HepG2 (cell line): ENCODE measurements at regions not wholly inside any gene's neighbourhood (a gene's known extent, or its start where the extent isn't known, plus 50 kb on each side); places are given as distances from the start of the nearest gene placed in this dataset.

Experiments
- ATAC-seq: fragments of 200-7000 bp; cut with Tn5 transposase; 3 replicates; pipeline ENCODE4 v1.9.1; 2020; ENCODE audit warnings: mild to moderate bottlenecking, moderate library complexity
- BruUV-seq: library from RNA; stranded (reverse); fragments of 400-500 nt; replicated peaks from 2 replicates; lab custom pipeline; 2021; lab: Mats Ljungman, UMichigan
- CTCF ChIA-PET: fragments of 300-600 bp; formaldehyde crosslinking; extraction: SDS; loops from one replicate; lab custom pipeline; 2021; ENCODE audit warnings: low total read pairs, inconsistent platforms, low intra/inter-chr PET ratio; lab: Yijun Ruan, JAX
- POLR2A ChIA-PET: fragments of 350-600 bp; sonication (Branson Sonifier 250); formaldehyde crosslinking; loops from one replicate; lab custom pipeline; 2020; ENCODE audit warnings: antibody characterized with exemption, inconsistent platforms; lab: Yijun Ruan, JAX
- DNase-seq: peaks from one replicate; pipeline ENCODE4 v3.0.0-alpha.2; 2015; ENCODE audit warnings: low spot score
- FAIRE-seq: peaks from 3 replicates; lab custom pipeline; 2011; peaks lifted over from hg19 to GRCh38; lab: Jason Lieb, UNC
- H2AFZ ChIP-seq: one replicate; pipeline ENCODE4 v1.6.1; 2011; ENCODE audit warnings: low read length, inconsistent platforms
- H3K27ac ChIP-seq: fragments of 300-600 bp; 3 replicates; pipeline ENCODE4 v1.8.0; 2011; ENCODE audit warnings: mixed run types, mild to moderate bottlenecking, mixed read lengths, low read length, inconsistent platforms; ENCODE audit not compliant: insufficient read depth; ENCODE audit errors: extremely low read length
- H3K27me3 ChIP-seq, 2 experiments: fragments of 200-600 bp in 1 of 2; 2 replicates in 1 of 2; 3 replicates in 1 of 2; pipeline versions ENCODE4 v1.6.0 to v1.8.0; 2011; ENCODE audit warnings: low read length in 2 of 2, mild to moderate bottlenecking in 2 of 2, moderate library complexity in 2 of 2, inconsistent platforms in 1 of 2; ENCODE audit not compliant: insufficient read depth in 2 of 2, control insufficient read depth in 1 of 2
- H3K36me3 ChIP-seq, 2 experiments: fragments of 200-600 bp in 1 of 2; replicated peaks in 1 of 2; 2 replicates in 1 of 2; 3 replicates in 1 of 2; pipeline versions ENCODE4 v1.5.1 to v1.8.0; 2011; ENCODE audit warnings: low read length in 2 of 2, inconsistent platforms in 1 of 2; ENCODE audit not compliant: insufficient read depth in 2 of 2, control insufficient read depth in 1 of 2
- H3K4me1 ChIP-seq: 2 replicates; pipeline ENCODE4 v1.5.1; 2012; ENCODE audit warnings: low read length, inconsistent platforms; ENCODE audit not compliant: insufficient read depth
- H3K4me2 ChIP-seq: 2 replicates; pipeline ENCODE4 v1.6.0; 2011; ENCODE audit warnings: low read depth, low read length, inconsistent platforms
- H3K4me3 ChIP-seq, 3 experiments: fragments of 200-600 bp in 1 of 3; sonication (generic), shearing (Covaris generic) in 1 of 3; replicated peaks in 1 of 3; 2 replicates each; pipeline ENCODE4 v1.5.1; 2011 to 2016; ENCODE audit warnings: low read length in 3 of 3, inconsistent platforms in 2 of 3, low read depth in 2 of 3, mild to moderate bottlenecking in 2 of 3, control low read depth in 1 of 3, mixed read lengths in 1 of 3; ENCODE audit not compliant: insufficient read depth in 1 of 3
- H3K79me2 ChIP-seq: one replicate; pipeline ENCODE4 v1.6.1; 2011; ENCODE audit warnings: low read length, inconsistent platforms; ENCODE audit not compliant: insufficient read depth
- H3K9ac ChIP-seq: 2 replicates; pipeline ENCODE4 v1.6.0; 2011; ENCODE audit warnings: mild to moderate bottlenecking, low read depth, low read length, inconsistent platforms; ENCODE audit not compliant: insufficient read depth
- H3K9me3 ChIP-seq: 2 replicates; pipeline ENCODE4 v1.5.1; 2012; ENCODE audit warnings: mild to moderate bottlenecking, low read length
- H4K20me1 ChIP-seq: 2 replicates; pipeline ENCODE4 v1.6.0; 2011; ENCODE audit warnings: inconsistent platforms, mild to moderate bottlenecking, low read length, moderate library complexity; ENCODE audit not compliant: insufficient read depth
- ATF7 ChIP-seq, 2 experiments: fragments of 450-650 bp in 1 of 2; sonication (generic) in 1 of 2; formaldehyde crosslinking in 1 of 2; IDR thresholded peaks; 2 replicates each; pipeline versions ENCODE4 v1.4.0 to v1.6.1; 2016 to 2020; ENCODE audit warnings: antibody characterized with exemption in 1 of 2, mild to moderate bottlenecking in 1 of 2, missing genetic modification reagents in 1 of 2
- FOSL2 ChIP-seq: sonication (generic); formaldehyde crosslinking; IDR thresholded peaks from 2 replicates; pipeline ENCODE4 v1.4.0; 2020; ENCODE audit warnings: missing genetic modification reagents
- FOXA3 ChIP-seq: IDR thresholded peaks from 2 replicates; pipeline ENCODE4 v1.6.1; 2016; ENCODE audit warnings: missing genetic modification reagents, missing compliant biosample characterization
- HNF4A ChIP-seq: sonication (generic); formaldehyde crosslinking; IDR thresholded peaks from 2 replicates; pipeline ENCODE4 v1.4.0; 2020; ENCODE audit warnings: missing genetic modification reagents
- HNRNPK ChIP-seq: fragments of 200-400 bp; formaldehyde crosslinking; IDR thresholded peaks from 2 replicates; pipeline ENCODE4 v1.6.1; 2018; ENCODE audit warnings: low read length, low read depth, moderate library complexity, mild to moderate bottlenecking; ENCODE audit not compliant: poor library complexity, severe bottlenecking
- PBX3 ChIP-seq: sonication (generic); formaldehyde crosslinking; IDR thresholded peaks from 2 replicates; pipeline ENCODE4 v1.8.1; 2023; ENCODE audit warnings: missing genetic modification reagents, inconsistent platforms, borderline replicate concordance
- RAD21 ChIP-seq: fragments of 450-650 bp; formaldehyde crosslinking; IDR thresholded peaks from 2 replicates; pipeline ENCODE4 v1.5.0; 2020; ENCODE audit warnings: mild to moderate bottlenecking
- SMC3 ChIP-seq: IDR thresholded peaks from 2 replicates; pipeline ENCODE4 v1.6.1; 2011; ENCODE audit warnings: low read length, improper control_type of control experiment
- STAG1 ChIP-seq: sonication (generic); formaldehyde crosslinking; IDR thresholded peaks from 2 replicates; pipeline ENCODE4 v1.4.0; 2020; ENCODE audit warnings: missing genetic modification reagents
- TOE1 ChIP-seq: sonication (generic); formaldehyde crosslinking; IDR thresholded peaks from 2 replicates; pipeline ENCODE4 v1.4.0; 2020; ENCODE audit warnings: mild to moderate bottlenecking, missing genetic modification reagents
- ZBTB49 ChIP-seq: sonication (generic); formaldehyde crosslinking; IDR thresholded peaks from 2 replicates; pipeline ENCODE4 v1.4.0; 2020; ENCODE audit warnings: missing genetic modification reagents, borderline replicate concordance
- ZFP36L1 ChIP-seq: sonication (generic); formaldehyde crosslinking; IDR thresholded peaks from 2 replicates; pipeline ENCODE4 v1.8.0; 2022; ENCODE audit warnings: mild to moderate bottlenecking, missing genetic modification reagents, moderate library complexity
- ZNF329 ChIP-seq: sonication (generic); formaldehyde crosslinking; IDR thresholded peaks from 2 replicates; pipeline ENCODE4 v1.9.0; 2021; ENCODE audit warnings: low read depth, mild to moderate bottlenecking, missing genetic modification reagents
- ZNF567 ChIP-seq: sonication (generic); formaldehyde crosslinking; IDR thresholded peaks from 2 replicates; pipeline ENCODE4 v1.8.1; 2023; ENCODE audit warnings: mild to moderate bottlenecking, missing genetic modification reagents, borderline replicate concordance
- ZNF672 ChIP-seq: sonication (generic); formaldehyde crosslinking; IDR thresholded peaks from 2 replicates; pipeline ENCODE4 v1.8.1; 2022; ENCODE audit warnings: missing genetic modification reagents
- ZNF737 ChIP-seq: sonication (generic); formaldehyde crosslinking; IDR thresholded peaks from 2 replicates; pipeline ENCODE4 v1.5.0; 2020; ENCODE audit warnings: missing genetic modification reagents, mild to moderate bottlenecking, borderline replicate concordance
- ZNF878 ChIP-seq: sonication (generic); formaldehyde crosslinking; IDR thresholded peaks from 2 replicates; pipeline ENCODE4 v1.8.1; 2023; ENCODE audit warnings: mild to moderate bottlenecking, missing genetic modification reagents, moderate library complexity
- WGBS: methylation state at CpG from one replicate; pipeline ENCODE4 v1.1.6; 2017; ENCODE audit warnings: low lambda C conversion rate; 5-methylcytosine and 5-hydroxymethylcytosine counted together
- in situ Hi-C: cut with HindIII; loops from 2 replicates; pipeline ENCODE4 v1.10.0; 2017; ENCODE audit warnings: low pct_unique_long_range_greater_than_20kb; ENCODE audit not compliant: extremely low pct_ligation_motif_present
- intact Hi-C: fragments of 100-400 bp; cut with micrococcal nuclease; formaldehyde crosslinking; loops from one replicate; pipeline ENCODE4 v1.10.0; 2022; ENCODE audit not compliant: unreplicated experiment
- TF ChIP-seq, protein P1 (sequence below): sonication (generic); formaldehyde crosslinking; IDR thresholded peaks from 2 replicates; pipeline ENCODE4 v1.5.0; 2020; ENCODE audit warnings: mild to moderate bottlenecking, missing genetic modification reagents, moderate library complexity
- TF ChIP-seq, protein P2 (sequence below): IDR thresholded peaks from 2 replicates; pipeline ENCODE4 v1.6.1; 2016; ENCODE audit warnings: control low read depth

DNA sequence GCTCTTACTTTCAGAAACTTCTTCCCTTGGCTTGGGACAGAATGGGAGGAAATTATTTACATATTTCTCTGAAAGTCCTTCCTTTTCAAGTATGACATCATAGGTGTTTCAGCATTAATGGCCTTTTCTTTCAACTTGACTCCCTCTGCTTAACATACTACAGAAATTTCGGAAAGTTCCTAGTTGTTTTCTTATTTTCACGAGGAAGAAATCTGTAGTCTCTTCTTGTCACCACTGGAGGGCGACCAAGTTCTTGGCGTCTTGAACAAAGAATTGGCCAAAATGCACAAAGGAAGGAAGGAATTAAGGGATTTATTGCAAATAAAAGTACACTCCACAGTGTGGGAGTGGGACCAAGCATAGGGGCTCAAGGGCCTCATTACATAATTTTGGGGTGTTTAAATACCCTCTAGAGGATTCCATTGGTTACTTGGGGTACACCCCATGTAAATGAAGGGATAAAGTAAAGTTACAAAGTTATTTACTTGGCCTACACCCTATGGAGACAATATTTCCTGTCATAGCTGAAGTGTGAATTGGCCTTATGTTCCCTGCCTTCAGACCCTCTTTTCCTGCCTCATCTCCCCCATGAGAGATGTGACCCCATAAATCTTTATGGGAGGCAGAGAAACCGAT is 70.4 kb downstream of the RPL10L start:
- intact Hi-C loops = loop anchor here (1.0 to 5.0 kb wide), 2 partner anchors 71 to 697 kb away; partner anchors contain the start of gene RPL10L
- H3K27me3 ChIP-seq = no peaks in the 10 kb centered on the region
- H3K4me1 ChIP-seq = no peaks in the 10 kb centered on the region
- no peaks in the 10 kb centered on the region for H4K20me1 ChIP-seq
- CTCF ChIA-PET = interaction anchor here (1.1 to 1.3 kb wide), 2 partner anchors 697 to 958 kb away, joined by 3 to 6 read pairs; no protein-coding TSS in a partner anchor
- no peak overlapping the region for H3K27ac ChIP-seq
- no peaks in the 10 kb centered on the region for H3K36me3 ChIP-seq
- in situ Hi-C loops = no loop called here
- no peak overlapping the region for H3K9ac ChIP-seq
- H3K9me3 ChIP-seq = no peaks in the 10 kb centered on the region
- ATAC-seq (no peak), FAIRE-seq (peak; percentile 46), DNase-seq (peak; percentile 16)
- no peaks in the 10 kb centered on the region for H3K79me2 ChIP-seq
- no peak overlapping the region for H2AFZ ChIP-seq
- no TSS peak for BruUV-seq
- H3K4me3 ChIP-seq = no peak overlapping the region
- no peak overlapping the region for H3K4me2 ChIP-seq
- WGBS = 18% methylated on average over 5 of the region's 5 CpGs
- POLR2A ChIA-PET = no interaction called here
- TF ChIP-seq ZNF878 = no peak
- TF ChIP-seq SMC3 = peak; percentile 53
- TF ChIP-seq ZNF672 = no peak
- peak; percentile 56 for TF ChIP-seq ATF7 (IDR thresholded peaks at IDR 0.05)
- no peak for TF ChIP-seq ATF7 (CRISPR knock-in tag; IDR thresholded peaks at IDR 0.05)
- TF ChIP-seq, protein P1, sequence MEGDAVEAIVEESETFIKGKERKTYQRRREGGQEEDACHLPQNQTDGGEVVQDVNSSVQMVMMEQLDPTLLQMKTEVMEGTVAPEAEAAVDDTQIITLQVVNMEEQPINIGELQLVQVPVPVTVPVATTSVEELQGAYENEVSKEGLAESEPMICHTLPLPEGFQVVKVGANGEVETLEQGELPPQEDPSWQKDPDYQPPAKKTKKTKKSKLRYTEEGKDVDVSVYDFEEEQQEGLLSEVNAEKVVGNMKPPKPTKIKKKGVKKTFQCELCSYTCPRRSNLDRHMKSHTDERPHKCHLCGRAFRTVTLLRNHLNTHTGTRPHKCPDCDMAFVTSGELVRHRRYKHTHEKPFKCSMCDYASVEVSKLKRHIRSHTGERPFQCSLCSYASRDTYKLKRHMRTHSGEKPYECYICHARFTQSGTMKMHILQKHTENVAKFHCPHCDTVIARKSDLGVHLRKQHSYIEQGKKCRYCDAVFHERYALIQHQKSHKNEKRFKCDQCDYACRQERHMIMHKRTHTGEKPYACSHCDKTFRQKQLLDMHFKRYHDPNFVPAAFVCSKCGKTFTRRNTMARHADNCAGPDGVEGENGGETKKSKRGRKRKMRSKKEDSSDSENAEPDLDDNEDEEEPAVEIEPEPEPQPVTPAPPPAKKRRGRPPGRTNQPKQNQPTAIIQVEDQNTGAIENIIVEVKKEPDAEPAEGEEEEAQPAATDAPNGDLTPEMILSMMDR (CRISPR knock-in tag) = peak; percentile 63
- TF ChIP-seq TOE1 (CRISPR knock-in tag) = no peak
- TF ChIP-seq FOSL2 = no peak
- TF ChIP-seq, protein P2, sequence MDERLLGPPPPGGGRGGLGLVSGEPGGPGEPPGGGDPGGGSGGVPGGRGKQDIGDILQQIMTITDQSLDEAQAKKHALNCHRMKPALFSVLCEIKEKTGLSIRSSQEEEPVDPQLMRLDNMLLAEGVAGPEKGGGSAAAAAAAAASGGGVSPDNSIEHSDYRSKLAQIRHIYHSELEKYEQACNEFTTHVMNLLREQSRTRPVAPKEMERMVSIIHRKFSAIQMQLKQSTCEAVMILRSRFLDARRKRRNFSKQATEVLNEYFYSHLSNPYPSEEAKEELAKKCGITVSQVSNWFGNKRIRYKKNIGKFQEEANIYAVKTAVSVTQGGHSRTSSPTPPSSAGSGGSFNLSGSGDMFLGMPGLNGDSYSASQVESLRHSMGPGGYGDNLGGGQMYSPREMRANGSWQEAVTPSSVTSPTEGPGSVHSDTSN (CRISPR knock-in tag) = no peak
- TF ChIP-seq STAG1 (CRISPR knock-in tag) = peak; percentile 71
- TF ChIP-seq ZFP36L1 = no peak
- no peak for TF ChIP-seq PBX3 (CRISPR knock-in tag)
- no peak for TF ChIP-seq HNF4A
- no peak for TF ChIP-seq HNRNPK
- TF ChIP-seq ZNF567 (CRISPR knock-in tag) = no peak
- TF ChIP-seq ZNF329 (CRISPR knock-in tag) = no peak
- TF ChIP-seq FOXA3 (CRISPR knock-in tag) = no peak
- TF ChIP-seq ZNF737 (CRISPR knock-in tag) = no peak
- no peak for TF ChIP-seq ZBTB49 (CRISPR knock-in tag)
- peak; percentile 16; the same call in 1 of the 2 replicates for TF ChIP-seq RAD21 (CRISPR knock-in tag)
